AG04449 (cell line): ENCODE measurements at regions not wholly inside any gene's neighbourhood (a gene's known extent, or its start where the extent isn't known, plus 50 kb on each side); places are given as distances from the start of the nearest gene placed in this dataset.
A peak's percentile ranks its signal among the peaks of the same experiment; 100 is the strongest.

Experiments
- CTCF ChIA-PET: fragments of 350-600 bp; formaldehyde crosslinking; extraction: SDS; loops from one replicate; lab custom pipeline; 2021; ENCODE audit warnings: antibody characterized with exemption; lab: Yijun Ruan, JAX
- POLR2A ChIA-PET: fragments of 400-600, 350-600 bp; formaldehyde crosslinking; extraction: SDS; loops from one replicate; lab custom pipeline; 2020; ENCODE audit warnings: antibody characterized with exemption, inconsistent platforms; lab: Yijun Ruan, JAX
- DNase-seq: peaks from one replicate; pipeline ENCODE4 v3.0.0-alpha.2; 2010; ENCODE audit warnings: low read depth, low spot score
- H3K4me3 ChIP-seq: 2 replicates; pipeline ENCODE4 v1.5.1; 2011; ENCODE audit warnings: low read depth, mild to moderate bottlenecking, control low read depth, low read length
- TF ChIP-seq, protein P1 (sequence below): IDR thresholded peaks from one replicate; pipeline ENCODE4 v1.5.1; 2011; ENCODE audit warnings: mild to moderate bottlenecking, moderate library complexity, low read length, control low read depth, inconsistent platforms; ENCODE audit not compliant: insufficient read depth; ENCODE audit errors: missing control alignments

DNA sequence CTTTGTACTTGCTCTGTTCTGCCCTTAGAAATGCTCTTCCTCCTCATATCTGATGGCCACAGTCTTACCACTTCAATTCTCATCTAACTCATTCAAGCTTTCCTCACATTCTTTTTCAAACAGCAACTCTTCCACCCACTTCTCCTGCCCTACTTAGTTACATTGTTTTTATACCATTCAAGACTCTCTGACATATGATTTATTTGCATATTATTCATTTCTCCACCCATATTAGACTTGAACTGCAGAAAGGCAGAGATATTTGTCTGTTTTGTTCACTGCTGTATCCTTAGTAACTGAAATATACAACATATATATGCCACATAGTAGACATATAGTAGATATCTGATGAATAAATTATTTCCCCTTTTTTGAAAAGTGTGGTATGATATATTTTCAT lies 95.5 kb upstream of the DCN start:
- CTCF ChIA-PET, result interaction anchor here (0.9 kb wide), 1 partner anchor 300 kb away, joined by 3 read pairs; no protein-coding TSS in a partner anchor
- DNase-seq, result no peak
- TF ChIP-seq, protein P1, sequence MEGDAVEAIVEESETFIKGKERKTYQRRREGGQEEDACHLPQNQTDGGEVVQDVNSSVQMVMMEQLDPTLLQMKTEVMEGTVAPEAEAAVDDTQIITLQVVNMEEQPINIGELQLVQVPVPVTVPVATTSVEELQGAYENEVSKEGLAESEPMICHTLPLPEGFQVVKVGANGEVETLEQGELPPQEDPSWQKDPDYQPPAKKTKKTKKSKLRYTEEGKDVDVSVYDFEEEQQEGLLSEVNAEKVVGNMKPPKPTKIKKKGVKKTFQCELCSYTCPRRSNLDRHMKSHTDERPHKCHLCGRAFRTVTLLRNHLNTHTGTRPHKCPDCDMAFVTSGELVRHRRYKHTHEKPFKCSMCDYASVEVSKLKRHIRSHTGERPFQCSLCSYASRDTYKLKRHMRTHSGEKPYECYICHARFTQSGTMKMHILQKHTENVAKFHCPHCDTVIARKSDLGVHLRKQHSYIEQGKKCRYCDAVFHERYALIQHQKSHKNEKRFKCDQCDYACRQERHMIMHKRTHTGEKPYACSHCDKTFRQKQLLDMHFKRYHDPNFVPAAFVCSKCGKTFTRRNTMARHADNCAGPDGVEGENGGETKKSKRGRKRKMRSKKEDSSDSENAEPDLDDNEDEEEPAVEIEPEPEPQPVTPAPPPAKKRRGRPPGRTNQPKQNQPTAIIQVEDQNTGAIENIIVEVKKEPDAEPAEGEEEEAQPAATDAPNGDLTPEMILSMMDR, result no peak
- H3K4me3 ChIP-seq, result no peak overlapping the region
- POLR2A ChIA-PET, result no interaction called here

DNA sequence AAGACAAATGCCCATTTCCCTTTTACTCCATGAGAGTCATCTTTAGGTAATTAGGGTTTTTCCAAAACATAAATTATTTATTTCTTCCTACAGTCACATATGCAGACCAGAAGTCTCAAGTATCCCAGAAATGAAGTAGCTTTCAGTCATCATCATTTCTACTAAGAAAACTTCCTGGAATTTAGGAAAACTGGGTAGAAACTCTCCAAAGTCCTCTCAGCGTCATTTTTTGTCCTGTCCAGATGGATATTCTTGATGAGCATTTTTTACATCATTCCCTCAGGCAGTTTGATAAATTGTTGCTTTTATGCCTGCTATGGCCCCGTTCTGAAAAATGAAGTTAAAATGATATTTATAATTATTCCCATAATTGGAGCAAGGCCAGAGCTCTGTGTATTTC lies 93.9 kb upstream of the DCN start:
- ChIA-PET CTCF (no interaction called here), POLR2A (no interaction called here)
- TF ChIP-seq, protein P1, result no peak
- H3K4me3 ChIP-seq, result no peak overlapping the region
- DNase-seq, result no peak

GRCh38 chr12:91275321-91275720 lies 92.7 kb upstream of the DCN start:
- ChIA-PET CTCF (no interaction called here), POLR2A (no interaction called here)
- TF ChIP-seq, protein P1, result no peak
- DNase-seq, result no peak
- no peak overlapping the region for H3K4me3 ChIP-seq

GRCh38 chr12:91274916-91275315 lies 92.3 kb upstream of the DCN start:
- no peak overlapping the region for H3K4me3 ChIP-seq
- ChIA-PET CTCF (no interaction called here), POLR2A (no interaction called here)
- DNase-seq, result peak; percentile 37
- TF ChIP-seq, protein P1, result no peak

- CTCF ChIA-PET, result no interaction called here
- DNase-seq, result no peak
- H3K4me3 ChIP-seq, result no peak overlapping the region
- TF ChIP-seq, protein P1, result no peak
- POLR2A ChIA-PET, result no interaction called here
Observed at GRCh38 chr12:91273560-91273959, 90.9 kb upstream of the DCN start.

GRCh38 chr12:91272461-91273063 lies 89.9 kb upstream of the DCN start:
- no peak for DNase-seq
- no peak overlapping the region for H3K4me3 ChIP-seq
- TF ChIP-seq, protein P1, result no peak
- CTCF ChIA-PET, result no interaction called here
- POLR2A ChIA-PET, result no interaction called here
